ENCODE measurements at regions not wholly inside any gene's neighbourhood (a gene's known extent, or its start where the extent isn't known, plus 50 kb on each side); places are given as distances from the start of the nearest gene placed in this dataset.

- no peak overlapping the region for H3K27ac ChIP-seq (ENCODE audit: low read depth, low read length, severe bottlenecking)
- WGBS, 2 experiments (ENCODE audit: insufficient coverage in 2 of 2) = 100% methylated on average over 1 of the region's 1 CpG
- no peaks in the 10 kb centered on the region for H3K9me3 ChIP-seq (ENCODE audit: control insufficient read depth, low read length)
- H3K4me1 ChIP-seq (ENCODE audit: control insufficient read depth, insufficient read depth, low read length, poor library complexity, severe bottlenecking) = no peaks in the 10 kb centered on the region
- H3K4me3 ChIP-seq (ENCODE audit: extremely low read depth, insufficient read depth, low read length, poor library complexity, severe bottlenecking) = no peak overlapping the region
- H3K36me3 ChIP-seq (ENCODE audit: control insufficient read depth, insufficient read depth, low read length) = no peaks in the 10 kb centered on the region
Observed at GRCh38 chr5:74155501-74155900, 485.0 kb downstream of the ENC1 start.

- Histone ChIP-seq H3K36me3 (ENCODE audit: control insufficient read depth, insufficient read depth, low read length) (no peaks in the 10 kb centered on the region), H3K27ac (ENCODE audit: low read depth, low read length, severe bottlenecking) (no peak overlapping the region), H3K4me3 (ENCODE audit: extremely low read depth, insufficient read depth, low read length, poor library complexity, severe bottlenecking) (no peak overlapping the region), H3K4me1 (ENCODE audit: control insufficient read depth, insufficient read depth, low read length, poor library complexity, severe bottlenecking) (no peaks in the 10 kb centered on the region), H3K9me3 (ENCODE audit: control insufficient read depth, low read length) (no peaks in the 10 kb centered on the region)
- WGBS, 2 experiments (ENCODE audit: insufficient coverage in 2 of 2) = 86 to 92% methylated on average over 1 to 2 of the region's 3 CpGs
Observed at GRCh38 chr5:74154526-74154925, 486.0 kb downstream of the ENC1 start.

GRCh38 chr5:74153255-74153790 is 487.2 kb downstream of the ENC1 start:
- WGBS, 2 experiments (ENCODE audit: insufficient coverage in 2 of 2) = 100% methylated on average over 1 of the region's 1 CpG
- no peak overlapping the region for H3K27ac ChIP-seq (ENCODE audit: low read depth, low read length, severe bottlenecking)
- H3K9me3 ChIP-seq (ENCODE audit: control insufficient read depth, low read length) = no peaks in the 10 kb centered on the region
- H3K4me1 ChIP-seq (ENCODE audit: control insufficient read depth, insufficient read depth, low read length, poor library complexity, severe bottlenecking) = no peaks in the 10 kb centered on the region
- no peak overlapping the region for H3K4me3 ChIP-seq (ENCODE audit: extremely low read depth, insufficient read depth, low read length, poor library complexity, severe bottlenecking)
- H3K36me3 ChIP-seq (ENCODE audit: control insufficient read depth, insufficient read depth, low read length) = no peaks in the 10 kb centered on the region

GRCh38 chr5:74152625-74153254 is 487.8 kb downstream of the ENC1 start:
- Histone ChIP-seq H3K4me1 (ENCODE audit: control insufficient read depth, insufficient read depth, low read length, poor library complexity, severe bottlenecking) (no peaks in the 10 kb centered on the region), H3K4me3 (ENCODE audit: extremely low read depth, insufficient read depth, low read length, poor library complexity, severe bottlenecking) (no peak overlapping the region), H3K27ac (ENCODE audit: low read depth, low read length, severe bottlenecking) (no peak overlapping the region), H3K36me3 (ENCODE audit: control insufficient read depth, insufficient read depth, low read length) (no peaks in the 10 kb centered on the region), H3K9me3 (ENCODE audit: control insufficient read depth, low read length) (no peaks in the 10 kb centered on the region)
- WGBS, 2 experiments (ENCODE audit: insufficient coverage in 2 of 2) = 88 to 97% methylated on average over 4 to 6 of the region's 6 CpGs

DNA sequence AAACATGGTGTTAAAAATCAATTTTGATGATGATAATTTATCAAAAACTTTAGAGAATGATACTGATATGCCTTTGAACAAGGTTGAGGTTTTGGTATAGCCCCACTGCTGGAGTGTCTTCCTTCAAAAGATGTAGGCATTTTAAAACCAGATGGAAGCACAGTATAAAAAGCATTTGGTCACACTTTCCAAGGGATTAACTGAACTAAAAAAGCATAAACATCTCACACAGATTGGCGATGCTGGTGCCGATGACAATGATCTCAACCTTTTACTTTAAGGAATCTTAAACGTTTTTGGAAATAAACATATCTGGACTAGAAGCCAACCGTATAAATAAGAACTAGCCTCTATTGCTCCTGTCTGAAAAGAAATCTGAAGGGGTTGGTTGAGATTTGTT is 488.4 kb downstream of the ENC1 start:
- Histone ChIP-seq H3K4me3 (ENCODE audit: extremely low read depth, insufficient read depth, low read length, poor library complexity, severe bottlenecking) (no peak overlapping the region), H3K27ac (ENCODE audit: low read depth, low read length, severe bottlenecking) (no peak overlapping the region), H3K9me3 (ENCODE audit: control insufficient read depth, low read length) (no peaks in the 10 kb centered on the region), H3K36me3 (ENCODE audit: control insufficient read depth, insufficient read depth, low read length) (no peaks in the 10 kb centered on the region), H3K4me1 (ENCODE audit: control insufficient read depth, insufficient read depth, low read length, poor library complexity, severe bottlenecking) (no peaks in the 10 kb centered on the region)
- WGBS, 2 experiments (ENCODE audit: insufficient coverage in 2 of 2) = 94 to 100% methylated on average over 2 of the region's 4 CpGs

- H3K4me3 ChIP-seq (ENCODE audit: extremely low read depth, insufficient read depth, low read length, poor library complexity, severe bottlenecking) = no peak overlapping the region
- no peaks in the 10 kb centered on the region for H3K9me3 ChIP-seq (ENCODE audit: control insufficient read depth, low read length)
- no peaks in the 10 kb centered on the region for H3K36me3 ChIP-seq (ENCODE audit: control insufficient read depth, insufficient read depth, low read length)
- H3K4me1 ChIP-seq (ENCODE audit: control insufficient read depth, insufficient read depth, low read length, poor library complexity, severe bottlenecking) = no peaks in the 10 kb centered on the region
- no peak overlapping the region for H3K27ac ChIP-seq (ENCODE audit: low read depth, low read length, severe bottlenecking)
- 90% methylated on average over 2 of the region's 3 CpGs; no CpG with 5 or more reads in 1 of the 2 experiments for WGBS, 2 experiments (ENCODE audit: insufficient coverage in 2 of 2)
Observed at GRCh38 chr5:74149395-74149794, 491.1 kb downstream of the ENC1 start.

DNA sequence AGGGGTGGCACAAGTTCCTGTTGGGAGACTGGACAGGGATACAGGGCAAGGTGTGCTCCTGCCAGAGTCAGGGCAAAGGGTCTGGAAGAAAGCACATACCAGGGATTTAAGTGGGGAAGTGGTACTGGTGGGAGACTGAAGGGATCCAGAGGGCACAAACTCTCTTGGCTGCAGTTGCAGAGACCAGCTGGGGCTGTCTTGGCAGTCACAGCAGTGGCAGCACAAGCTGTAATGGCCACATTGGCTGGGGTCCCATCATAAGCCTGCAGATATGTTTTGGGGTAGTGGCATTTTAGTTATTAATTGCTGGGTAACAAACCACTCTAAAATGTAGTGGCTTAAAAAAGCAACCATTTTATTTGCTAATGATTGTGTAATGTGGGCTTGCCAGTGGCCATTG is 492.2 kb downstream of the ENC1 start:
- Histone ChIP-seq H3K4me3 (ENCODE audit: extremely low read depth, insufficient read depth, low read length, poor library complexity, severe bottlenecking) (no peak overlapping the region), H3K36me3 (ENCODE audit: control insufficient read depth, insufficient read depth, low read length) (no peaks in the 10 kb centered on the region), H3K4me1 (ENCODE audit: control insufficient read depth, insufficient read depth, low read length, poor library complexity, severe bottlenecking) (no peaks in the 10 kb centered on the region), H3K27ac (ENCODE audit: low read depth, low read length, severe bottlenecking) (no peak overlapping the region), H3K9me3 (ENCODE audit: control insufficient read depth, low read length) (no peaks in the 10 kb centered on the region)

DNA sequence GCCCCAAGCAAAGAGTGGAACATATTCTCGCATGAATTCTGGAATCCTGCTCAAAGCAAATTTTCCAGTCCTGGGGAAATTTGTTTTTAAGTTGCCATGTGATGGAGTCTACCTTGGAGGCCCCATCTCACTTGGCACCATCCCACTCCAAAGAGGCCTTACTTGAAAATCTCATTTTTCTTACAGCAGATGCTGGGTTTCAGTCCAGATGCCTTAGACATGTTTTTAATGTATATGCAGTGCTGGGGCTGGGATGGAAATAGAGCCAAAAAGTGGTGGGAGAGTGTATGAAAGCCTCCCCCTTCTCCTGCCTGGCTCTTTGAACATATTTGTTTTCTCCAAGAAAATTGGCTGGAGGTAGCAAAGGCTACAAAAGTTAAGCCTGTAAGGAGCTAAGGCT is 493.7 kb downstream of the ENC1 start:
- Histone ChIP-seq H3K27ac (ENCODE audit: low read depth, low read length, severe bottlenecking) (no peak overlapping the region), H3K4me3 (ENCODE audit: extremely low read depth, insufficient read depth, low read length, poor library complexity, severe bottlenecking) (no peak overlapping the region), H3K9me3 (ENCODE audit: control insufficient read depth, low read length) (no peaks in the 10 kb centered on the region), H3K36me3 (ENCODE audit: control insufficient read depth, insufficient read depth, low read length) (no peaks in the 10 kb centered on the region), H3K4me1 (ENCODE audit: control insufficient read depth, insufficient read depth, low read length, poor library complexity, severe bottlenecking) (no peaks in the 10 kb centered on the region)
- WGBS, 2 experiments (ENCODE audit: insufficient coverage in 2 of 2) = 83% methylated on average over 1 of the region's 1 CpG

DNA sequence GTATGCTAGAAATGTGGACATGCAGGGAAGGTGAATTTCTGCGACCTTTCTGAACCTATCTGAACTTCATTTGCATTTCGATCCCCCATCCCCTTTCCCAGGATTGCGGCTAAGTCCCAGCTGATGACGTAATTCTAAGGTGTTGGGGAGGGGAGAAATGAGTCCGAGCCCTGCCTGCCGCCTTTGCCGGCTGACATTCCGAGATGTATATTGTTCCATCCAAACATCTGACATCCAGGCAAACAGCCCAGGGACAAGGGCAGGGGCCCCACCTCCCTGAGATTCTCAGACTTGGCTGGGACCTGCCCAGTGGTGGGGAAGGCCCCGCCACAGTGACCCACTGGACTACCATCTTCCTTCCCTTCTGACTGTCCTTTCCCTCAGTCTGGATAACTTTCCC is 494.6 kb downstream of the ENC1 start:
- Histone ChIP-seq H3K36me3 (ENCODE audit: control insufficient read depth, insufficient read depth, low read length) (no peaks in the 10 kb centered on the region), H3K4me3 (ENCODE audit: extremely low read depth, insufficient read depth, low read length, poor library complexity, severe bottlenecking) (no peak overlapping the region), H3K9me3 (ENCODE audit: control insufficient read depth, low read length) (no peaks in the 10 kb centered on the region), H3K27ac (ENCODE audit: low read depth, low read length, severe bottlenecking) (no peak overlapping the region), H3K4me1 (ENCODE audit: control insufficient read depth, insufficient read depth, low read length, poor library complexity, severe bottlenecking) (no peaks in the 10 kb centered on the region)
- 81 to 100% methylated on average over 4 of the region's 9 CpGs for WGBS, 2 experiments (ENCODE audit: insufficient coverage in 2 of 2)

DNA sequence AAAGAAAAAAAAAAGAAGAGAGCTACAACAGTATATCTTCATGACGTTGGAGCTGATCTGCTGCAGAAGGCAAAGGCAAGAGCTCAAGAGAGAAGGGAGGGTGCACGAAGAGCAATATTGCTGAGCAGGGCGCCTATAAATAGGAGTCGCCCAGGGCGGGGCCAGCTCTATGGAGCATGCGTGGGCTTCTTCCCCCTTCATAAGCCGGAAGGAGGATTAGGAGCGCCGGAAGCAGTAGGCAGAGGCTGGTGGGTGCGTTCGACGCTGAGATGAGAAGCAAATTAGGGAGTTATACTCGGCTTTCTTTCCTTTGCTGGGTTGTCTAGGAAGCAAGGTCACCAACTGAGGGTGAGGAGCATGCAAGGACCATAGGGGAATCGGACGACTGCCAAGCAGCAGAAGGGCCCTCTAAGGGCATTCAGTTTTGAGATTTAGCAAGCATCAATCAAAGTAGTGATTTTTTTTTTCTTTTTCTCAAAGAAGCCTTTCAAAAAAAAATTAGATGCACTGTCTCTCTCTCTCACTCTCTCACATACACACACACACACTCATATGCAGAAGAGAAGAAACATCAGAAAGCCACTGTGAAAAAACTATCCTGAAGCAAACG is 496.7 kb downstream of the ENC1 start:
- 94% methylated on average over 8 to 13 of the region's 16 CpGs for WGBS, 2 experiments (ENCODE audit: insufficient coverage in 2 of 2)
- no peaks in the 10 kb centered on the region for H3K36me3 ChIP-seq (ENCODE audit: control insufficient read depth, insufficient read depth, low read length)
- H3K9me3 ChIP-seq (ENCODE audit: control insufficient read depth, low read length) = no peaks in the 10 kb centered on the region
- no peak overlapping the region for H3K27ac ChIP-seq (ENCODE audit: low read depth, low read length, severe bottlenecking)
- no peaks in the 10 kb centered on the region for H3K4me1 ChIP-seq (ENCODE audit: control insufficient read depth, insufficient read depth, low read length, poor library complexity, severe bottlenecking)
- no peak overlapping the region for H3K4me3 ChIP-seq (ENCODE audit: extremely low read depth, insufficient read depth, low read length, poor library complexity, severe bottlenecking)

DNA sequence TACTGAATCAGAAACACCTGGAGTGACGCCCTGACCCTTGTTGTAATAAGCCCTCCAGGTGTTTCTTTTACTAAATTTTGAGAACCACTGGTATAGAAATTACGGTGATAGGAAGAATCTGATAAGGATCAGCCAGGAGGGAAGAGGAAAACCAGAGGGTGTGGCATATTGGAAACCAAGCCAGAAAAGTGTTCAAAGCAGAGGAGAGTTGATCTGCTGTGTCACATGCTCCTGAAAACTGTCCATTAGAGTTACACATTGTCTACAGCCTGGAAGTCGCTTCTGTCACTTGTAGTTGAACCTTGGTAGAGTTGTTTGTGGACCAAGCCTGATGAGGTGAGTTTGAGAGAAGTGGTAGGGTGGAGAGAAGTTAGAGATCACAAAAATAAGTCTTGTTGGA is 497.4 kb downstream of the ENC1 start:
- Histone ChIP-seq H3K36me3 (ENCODE audit: control insufficient read depth, insufficient read depth, low read length) (no peaks in the 10 kb centered on the region), H3K9me3 (ENCODE audit: control insufficient read depth, low read length) (no peaks in the 10 kb centered on the region), H3K27ac (ENCODE audit: low read depth, low read length, severe bottlenecking) (no peak overlapping the region), H3K4me3 (ENCODE audit: extremely low read depth, insufficient read depth, low read length, poor library complexity, severe bottlenecking) (no peak overlapping the region), H3K4me1 (ENCODE audit: control insufficient read depth, insufficient read depth, low read length, poor library complexity, severe bottlenecking) (no peaks in the 10 kb centered on the region)
- 90 to 100% methylated on average over 1 to 2 of the region's 3 CpGs for WGBS, 2 experiments (ENCODE audit: insufficient coverage in 2 of 2)

Measured in mesodermal cell (in vitro differentiated cells).